ENCODE measurements at regions not wholly inside any gene's neighbourhood (a gene's known extent, or its start where the extent isn't known, plus 50 kb on each side); places are given as distances from the start of the nearest gene placed in this dataset.

GRCh38 chr1:199857516-199857915 is 170.0 kb upstream of the NR5A2 start:
- CTCF ChIA-PET, result no interaction called here
- Histone ChIP-seq H3K27me3 (replicated peaks in 1 of 2; ENCODE audit: control insufficient read depth in 2 of 2, insufficient read depth in 2 of 2, low read length in 1 of 2) (peaks cover 0 to 3% of the 10 kb centered on the region in 2 experiments; a peak in 1 of 4 replicates), H3K36me3 (ENCODE audit: control insufficient read depth in 2 of 2, insufficient read depth in 2 of 2, low read length in 1 of 2) (no peaks in the 10 kb centered on the region), H3K27ac (ENCODE audit: control insufficient read depth, insufficient read depth) (no peak overlapping the region), H4K20me1 (ENCODE audit: control insufficient read depth, insufficient read depth) (no peaks in the 10 kb centered on the region), H3K9ac (ENCODE audit: control insufficient read depth, insufficient read depth, low read length) (no peak overlapping the region), H3K4me3 (no peak overlapping the region), H3K9me3 (replicated peaks; ENCODE audit: control insufficient read depth, insufficient read depth, low read length) (no peaks in the 10 kb centered on the region), H3K79me2 (ENCODE audit: control insufficient read depth, insufficient read depth, low read length) (no peaks in the 10 kb centered on the region), H2AFZ (ENCODE audit: control insufficient read depth, low read depth, low read length) (no peak overlapping the region), H3K4me1 (ENCODE audit: control insufficient read depth, insufficient read depth, low read length) (no peaks in the 10 kb centered on the region), H3K4me2 (ENCODE audit: control insufficient read depth, insufficient read depth) (no peak overlapping the region)
- no TSS peak for BruUV-seq (replicated peaks)
- no peak for ATAC-seq
- no peak for DNase-seq (ENCODE audit: low read depth, low spot score)
- 0% methylated on average over 1 of the region's 1 CpG for WGBS (ENCODE audit: insufficient coverage, insufficient replicate concordance, low lambda C conversion rate, missing lambda C conversion rate)
- FAIRE-seq, result no peak
- in situ Hi-C loops (cut with MboI), result no loop called here
- intact Hi-C loops (cut with micrococcal nuclease; ENCODE audit: unreplicated experiment), result no loop called here
- RAD21 ChIA-PET (ENCODE audit: unreplicated experiment), result no interaction called here
- TF ChIP-seq HCFC1 (IDR thresholded peaks at IDR 0.05; ENCODE audit: low read length), result no peak
- TF ChIP-seq TCF3 (IDR thresholded peaks at IDR 0.05; ENCODE audit: borderline replicate concordance, insufficient read depth, low read depth, low read length), result no peak
- no peak for TF ChIP-seq REST (IDR thresholded peaks at IDR 0.05; ENCODE audit: low read depth, low read length)
- TF ChIP-seq FOXM1 (IDR thresholded peaks at IDR 0.05; ENCODE audit: low read depth, low read length), result no peak
- TF ChIP-seq, protein P1, sequence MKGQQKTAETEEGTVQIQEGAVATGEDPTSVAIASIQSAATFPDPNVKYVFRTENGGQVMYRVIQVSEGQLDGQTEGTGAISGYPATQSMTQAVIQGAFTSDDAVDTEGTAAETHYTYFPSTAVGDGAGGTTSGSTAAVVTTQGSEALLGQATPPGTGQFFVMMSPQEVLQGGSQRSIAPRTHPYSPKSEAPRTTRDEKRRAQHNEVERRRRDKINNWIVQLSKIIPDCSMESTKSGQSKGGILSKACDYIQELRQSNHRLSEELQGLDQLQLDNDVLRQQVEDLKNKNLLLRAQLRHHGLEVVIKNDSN (IDR thresholded peaks at IDR 0.05; ENCODE audit: borderline replicate concordance, extremely low read length, insufficient read depth, low read depth, low read length), result no peak
- TF ChIP-seq ZBTB33 (IDR thresholded peaks at IDR 0.05), result no peak
- no peak for TF ChIP-seq TCF12 (IDR thresholded peaks at IDR 0.05; ENCODE audit: low read depth, low read length)
- SMC1A ChIA-PET (ENCODE audit: uncharacterized antibody, unreplicated experiment), result no interaction called here
- POLR2A ChIA-PET, result no interaction called here
